ENCODE measurements at regions not wholly inside any gene's neighbourhood (a gene's known extent, or its start where the extent isn't known, plus 50 kb on each side); places are given as distances from the start of the nearest gene placed in this dataset.

DNA sequence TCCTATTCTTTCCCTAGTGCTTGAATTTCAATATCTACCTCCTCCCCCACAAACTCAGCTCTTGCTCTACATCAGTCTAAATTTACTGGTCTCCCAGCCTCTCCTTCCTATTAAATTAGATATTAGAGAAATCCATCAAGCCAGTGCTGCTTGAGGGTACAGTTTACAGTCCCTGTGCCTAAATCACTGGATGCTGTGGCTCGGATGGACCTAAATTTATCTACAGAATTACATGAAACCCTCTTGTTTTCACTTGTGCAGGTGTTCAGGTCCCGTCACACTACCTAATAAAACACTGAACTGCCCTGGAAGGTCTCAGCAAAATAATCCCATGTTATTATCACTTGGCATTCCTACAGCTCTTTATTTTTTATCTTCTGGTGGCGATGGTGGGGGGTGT lies 134.7 kb upstream of the E2F8 start (continued):
- TF ChIP-seq ZNF207 (IDR thresholded peaks at IDR 0.05; ENCODE audit: borderline replicate concordance) (no peak), CBFB (IDR thresholded peaks at IDR 0.05; ENCODE audit: low read depth) (no peak)
- TF ChIP-seq, protein P1, sequence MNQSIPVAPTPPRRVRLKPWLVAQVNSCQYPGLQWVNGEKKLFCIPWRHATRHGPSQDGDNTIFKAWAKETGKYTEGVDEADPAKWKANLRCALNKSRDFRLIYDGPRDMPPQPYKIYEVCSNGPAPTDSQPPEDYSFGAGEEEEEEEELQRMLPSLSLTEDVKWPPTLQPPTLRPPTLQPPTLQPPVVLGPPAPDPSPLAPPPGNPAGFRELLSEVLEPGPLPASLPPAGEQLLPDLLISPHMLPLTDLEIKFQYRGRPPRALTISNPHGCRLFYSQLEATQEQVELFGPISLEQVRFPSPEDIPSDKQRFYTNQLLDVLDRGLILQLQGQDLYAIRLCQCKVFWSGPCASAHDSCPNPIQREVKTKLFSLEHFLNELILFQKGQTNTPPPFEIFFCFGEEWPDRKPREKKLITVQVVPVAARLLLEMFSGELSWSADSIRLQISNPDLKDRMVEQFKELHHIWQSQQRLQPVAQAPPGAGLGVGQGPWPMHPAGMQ (IDR thresholded peaks at IDR 0.05; ENCODE audit: borderline replicate concordance): no peak

- Histone ChIP-seq H2AFZ (ENCODE audit: control insufficient read depth, low read depth, low read length) (no peak overlapping the region), H3K36me3 (ENCODE audit: control insufficient read depth in 2 of 2, insufficient read depth in 2 of 2, low read length in 1 of 2) (no peaks in the 10 kb centered on the region), H3K4me2 (ENCODE audit: control insufficient read depth, insufficient read depth) (no peak overlapping the region), H3K9ac (ENCODE audit: control insufficient read depth, insufficient read depth, low read length) (no peak overlapping the region), H3K27me3 (replicated peaks in 1 of 2; ENCODE audit: control insufficient read depth in 2 of 2, insufficient read depth in 2 of 2, low read length in 1 of 2) (no peaks in the 10 kb centered on the region), H3K9me3 (replicated peaks; ENCODE audit: control insufficient read depth, insufficient read depth, low read length) (no peaks in the 10 kb centered on the region), H3K79me2 (ENCODE audit: control insufficient read depth, insufficient read depth, low read length) (no peaks in the 10 kb centered on the region), H3K4me3 (no peak overlapping the region), H3K27ac (ENCODE audit: control insufficient read depth, insufficient read depth) (no peak overlapping the region), H3K4me1 (ENCODE audit: control insufficient read depth, insufficient read depth, low read length) (no peaks in the 10 kb centered on the region), H4K20me1 (ENCODE audit: control insufficient read depth, insufficient read depth) (no peaks in the 10 kb centered on the region)
- FAIRE-seq: peak; percentile 41
- ATAC-seq: no peak
- in situ Hi-C loops (cut with MboI) (no loop called here), intact Hi-C loops (cut with micrococcal nuclease; ENCODE audit: unreplicated experiment) (no loop called here)
- WGBS (ENCODE audit: insufficient coverage, insufficient replicate concordance, low lambda C conversion rate, missing lambda C conversion rate): 23% methylated on average over 1 of the region's 1 CpG
- no TSS peak for BruUV-seq (replicated peaks)
- ChIA-PET POLR2A (interaction anchor here (0.6 to 1.0 kb wide), 4 partner anchors 13 to 1566 kb away, joined by 3 to 4 read pairs (median 3); no protein-coding TSS in a partner anchor), SMC1A (ENCODE audit: uncharacterized antibody, unreplicated experiment) (interaction anchor here (0.6 to 1.3 kb wide), 4 partner anchors 16 to 65 kb away, joined by 3 to 5 read pairs (median 3); no protein-coding TSS in a partner anchor), CTCF (no interaction called here), RAD21 (ENCODE audit: unreplicated experiment) (interaction anchor here (0.5 to 1.0 kb wide), 2 partner anchors 23 to 145 kb away, joined by 3 to 4 read pairs; no protein-coding TSS in a partner anchor)
- TF ChIP-seq SMARCA5 (IDR thresholded peaks at IDR 0.05) (no peak), ZZZ3 (IDR thresholded peaks at IDR 0.05; ENCODE audit: control insufficient read depth, insufficient read length, low read depth) (no peak), HDAC2 (IDR thresholded peaks at IDR 0.05) (no peak), PML (IDR thresholded peaks at IDR 0.05; ENCODE audit: low read length) (no peak), SMC3 (IDR thresholded peaks at IDR 0.05; ENCODE audit: borderline replicate concordance, low read length) (no peak), ZNF384 (IDR thresholded peaks at IDR 0.05; ENCODE audit: borderline replicate concordance, low read depth, low read length) (no peak), FOXK2 (IDR thresholded peaks at IDR 0.05) (no peak), HDAC6 (IDR thresholded peaks at IDR 0.05; ENCODE audit: unreplicated experiment) (no peak), SUZ12 (IDR thresholded peaks at IDR 0.05; ENCODE audit: unreplicated experiment) (no peak), CBX5 (IDR thresholded peaks at IDR 0.05; ENCODE audit: low read depth) (no peak), RAD21 (IDR thresholded peaks at IDR 0.05; ENCODE audit: insufficient read depth, low read depth, low read length) (no peak), DPF2 (IDR thresholded peaks at IDR 0.05) (no peak), CREM (IDR thresholded peaks at IDR 0.05; ENCODE audit: low read depth) (no peak), SMAD1 (IDR thresholded peaks at IDR 0.05; ENCODE audit: low read depth, partially characterized antibody) (no peak), EZH2 (IDR thresholded peaks at IDR 0.05; ENCODE audit: borderline replicate concordance, control insufficient read depth, low read depth, low read length) (no peak)
- TF ChIP-seq, protein P2, sequence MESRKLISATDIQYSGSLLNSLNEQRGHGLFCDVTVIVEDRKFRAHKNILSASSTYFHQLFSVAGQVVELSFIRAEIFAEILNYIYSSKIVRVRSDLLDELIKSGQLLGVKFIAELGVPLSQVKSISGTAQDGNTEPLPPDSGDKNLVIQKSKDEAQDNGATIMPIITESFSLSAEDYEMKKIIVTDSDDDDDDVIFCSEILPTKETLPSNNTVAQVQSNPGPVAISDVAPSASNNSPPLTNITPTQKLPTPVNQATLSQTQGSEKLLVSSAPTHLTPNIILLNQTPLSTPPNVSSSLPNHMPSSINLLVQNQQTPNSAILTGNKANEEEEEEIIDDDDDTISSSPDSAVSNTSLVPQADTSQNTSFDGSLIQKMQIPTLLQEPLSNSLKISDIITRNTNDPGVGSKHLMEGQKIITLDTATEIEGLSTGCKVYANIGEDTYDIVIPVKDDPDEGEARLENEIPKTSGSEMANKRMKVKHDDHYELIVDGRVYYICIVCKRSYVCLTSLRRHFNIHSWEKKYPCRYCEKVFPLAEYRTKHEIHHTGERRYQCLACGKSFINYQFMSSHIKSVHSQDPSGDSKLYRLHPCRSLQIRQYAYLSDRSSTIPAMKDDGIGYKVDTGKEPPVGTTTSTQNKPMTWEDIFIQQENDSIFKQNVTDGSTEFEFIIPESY (IDR thresholded peaks at IDR 0.05): no peak
- TF ChIP-seq, protein P3, sequence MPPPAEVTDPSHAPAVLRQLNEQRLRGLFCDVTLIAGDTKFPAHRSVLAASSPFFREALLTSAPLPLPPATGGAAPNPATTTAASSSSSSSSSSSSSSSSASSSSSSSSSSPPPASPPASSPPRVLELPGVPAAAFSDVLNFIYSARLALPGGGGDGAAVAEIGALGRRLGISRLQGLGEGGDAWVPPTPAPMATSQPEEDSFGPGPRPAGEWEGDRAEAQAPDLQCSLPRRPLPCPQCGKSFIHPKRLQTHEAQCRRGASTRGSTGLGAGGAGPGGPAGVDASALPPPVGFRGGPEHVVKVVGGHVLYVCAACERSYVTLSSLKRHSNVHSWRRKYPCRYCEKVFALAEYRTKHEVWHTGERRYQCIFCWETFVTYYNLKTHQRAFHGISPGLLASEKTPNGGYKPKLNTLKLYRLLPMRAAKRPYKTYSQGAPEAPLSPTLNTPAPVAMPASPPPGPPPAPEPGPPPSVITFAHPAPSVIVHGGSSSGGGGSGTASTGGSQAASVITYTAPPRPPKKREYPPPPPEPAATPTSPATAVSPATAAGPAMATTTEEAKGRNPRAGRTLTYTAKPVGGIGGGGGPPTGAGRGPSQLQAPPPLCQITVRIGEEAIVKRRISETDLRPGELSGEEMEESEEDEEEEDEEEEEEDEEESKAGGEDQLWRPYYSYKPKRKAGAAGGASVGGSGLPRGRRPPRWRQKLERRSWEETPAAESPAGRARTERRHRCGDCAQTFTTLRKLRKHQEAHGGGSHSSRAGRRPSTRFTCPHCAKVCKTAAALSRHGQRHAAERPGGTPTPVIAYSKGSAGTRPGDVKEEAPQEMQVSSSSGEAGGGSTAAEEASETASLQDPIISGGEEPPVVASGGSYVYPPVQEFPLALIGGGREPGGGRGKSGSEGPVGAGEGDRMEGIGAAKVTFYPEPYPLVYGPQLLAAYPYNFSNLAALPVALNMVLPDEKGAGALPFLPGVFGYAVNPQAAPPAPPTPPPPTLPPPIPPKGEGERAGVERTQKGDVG (CRISPR knock-in tag; IDR thresholded peaks at IDR 0.05): no peak
- DNase-seq (ENCODE audit: low read depth, low spot score): no peak
These were observed 133.4 kb upstream of the E2F8 start for GRCh38 chr11:19374151-19374569.

All from GM12878 (cell line).